Pancreas (tissue), 10 donors: ENCODE measurements at regions not wholly inside any gene's neighbourhood (a gene's known extent, or its start where the extent isn't known, plus 50 kb on each side); places are given as distances from the start of the nearest gene placed in this dataset.
"Not testable (repeated sequence)": the region's sequence is repeated elsewhere in the genome, so short reads cannot be mapped to it uniquely, and the experiment has no call there.

ENCODE experiments used
- ATAC-seq, 4 donors: fragments of 200-7000 bp; cut with Tn5 transposase; one replicate each; pipeline versions ENCODE4 v1.8.0 to v1.9.1; 2020; ENCODE audit warnings: mild to moderate bottlenecking in 4 of 4, moderate library complexity in 4 of 4
- DNase-seq, 6 donors: peaks; one replicate each; pipeline ENCODE4 v3.0.0-alpha.2; 2020
- FAIRE-seq: peaks from 2 replicates; lab custom pipeline; 2012; peaks lifted over from hg19 to GRCh38; lab: Jason Lieb, UNC
- H3K27ac ChIP-seq, 4 donors: fragments of 200-600 bp; sonication (generic); 1 replicate in 3 of 4; 2 replicates in 1 of 4; pipeline versions ENCODE4 v1.5.0 to v1.8.0; 2020
- H3K27me3 ChIP-seq, 4 donors: fragments of 200-600 bp; one replicate each; pipeline ENCODE4 v1.8.0; 2021
- H3K36me3 ChIP-seq, 3 donors: fragments of 200-600 bp; sonication (generic) in 1 of 3; one replicate each; pipeline versions ENCODE4 v1.5.0 to v1.8.0; 2020 to 2021
- H3K4me1 ChIP-seq, 3 donors: fragments of 200-600 bp; one replicate each; pipeline ENCODE4 v1.8.0; 2021
- H3K4me3 ChIP-seq, 4 donors: fragments of 200-600 bp; sonication (generic) in 2 of 4; one replicate each; pipeline versions ENCODE4 v1.5.0 to v1.8.0; 2020 to 2021
- H3K9me3 ChIP-seq, 4 donors: fragments of 200-600 bp; one replicate each; pipeline ENCODE4 v1.8.0; 2021
- WGBS, 2 donors: extraction: QIAGEN DNeasy Blood & Tissue Kit; methylation state at CpG; one replicate each; pipeline ENCODE4 v1.1.7; 2013; 5-methylcytosine and 5-hydroxymethylcytosine counted together
- intact Hi-C, 3 donors: fragments of 100-400 bp; cut with DNase I; formaldehyde crosslinking; loops; one replicate each; pipeline versions ENCODE4 v1.11.1 to v1.14.2; 2022
- TF ChIP-seq, protein P1 (sequence below), 4 donors: fragments of 200-600 bp; sonication (generic) in 3 of 4; IDR thresholded peaks; one replicate each; pipeline versions ENCODE4 v1.5.0 to v1.8.0; 2021; ENCODE audit warnings: antibody characterized with exemption in 4 of 4
- donor health status: healthy with polysubstance abuse.
- donor health status: DM: no; HTN: no; CAD: no; lungs with moderate emphysema.
- donor health status: DM: no; HTN: no; CAD: no.
- donor health status: control.
- donor health status: control.
- donor health status: Bipolar disorder and iron deficiency.
- donor health status: DM: yes; HTN: yes; CAD: no.
- donor health status: DM: no; HTN: no; CAD: no.
- donor health status: DM: no; HTN: no; CAD: no.
- donor health status: DM: yes; HTN: yes; CAD: no.

DNA sequence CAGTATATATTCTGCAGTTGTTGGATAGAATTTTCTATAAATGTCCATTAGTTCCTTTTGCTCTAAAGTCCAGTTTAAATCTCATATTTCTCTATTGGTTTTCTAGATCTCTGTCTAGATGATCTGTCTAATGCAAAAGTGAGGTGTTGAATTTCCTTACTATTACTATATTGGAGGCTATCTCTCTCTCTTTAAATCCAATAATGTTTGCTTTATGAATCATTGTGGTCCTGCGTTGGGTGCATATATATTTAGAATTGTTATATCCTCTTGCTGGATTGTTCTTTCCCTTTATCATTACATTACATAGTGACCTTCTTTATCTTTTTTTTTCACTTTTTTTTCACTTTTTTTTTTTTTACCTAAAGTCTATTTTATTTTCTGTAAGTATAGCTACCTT lies 208.5 kb upstream of the ASCC3 start:
- no peak for ATAC-seq
- FAIRE-seq, result no peak
- intact Hi-C loops, result no loop called here
- Histone ChIP-seq H3K36me3 (no peaks in the 10 kb centered on the region), H3K4me1 (no peaks in the 10 kb centered on the region), H3K27ac (no peak overlapping the region), H3K27me3 (no peaks in the 10 kb centered on the region), H3K9me3 (no peaks in the 10 kb centered on the region), H3K4me3 (no peak overlapping the region)
- no peak for DNase-seq
- TF ChIP-seq, protein P1, sequence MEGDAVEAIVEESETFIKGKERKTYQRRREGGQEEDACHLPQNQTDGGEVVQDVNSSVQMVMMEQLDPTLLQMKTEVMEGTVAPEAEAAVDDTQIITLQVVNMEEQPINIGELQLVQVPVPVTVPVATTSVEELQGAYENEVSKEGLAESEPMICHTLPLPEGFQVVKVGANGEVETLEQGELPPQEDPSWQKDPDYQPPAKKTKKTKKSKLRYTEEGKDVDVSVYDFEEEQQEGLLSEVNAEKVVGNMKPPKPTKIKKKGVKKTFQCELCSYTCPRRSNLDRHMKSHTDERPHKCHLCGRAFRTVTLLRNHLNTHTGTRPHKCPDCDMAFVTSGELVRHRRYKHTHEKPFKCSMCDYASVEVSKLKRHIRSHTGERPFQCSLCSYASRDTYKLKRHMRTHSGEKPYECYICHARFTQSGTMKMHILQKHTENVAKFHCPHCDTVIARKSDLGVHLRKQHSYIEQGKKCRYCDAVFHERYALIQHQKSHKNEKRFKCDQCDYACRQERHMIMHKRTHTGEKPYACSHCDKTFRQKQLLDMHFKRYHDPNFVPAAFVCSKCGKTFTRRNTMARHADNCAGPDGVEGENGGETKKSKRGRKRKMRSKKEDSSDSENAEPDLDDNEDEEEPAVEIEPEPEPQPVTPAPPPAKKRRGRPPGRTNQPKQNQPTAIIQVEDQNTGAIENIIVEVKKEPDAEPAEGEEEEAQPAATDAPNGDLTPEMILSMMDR (IDR thresholded peaks at IDR 0.05), result no peak
- 67 to 82% methylated on average over 1 of the region's 1 CpG for WGBS, 2 donors

DNA sequence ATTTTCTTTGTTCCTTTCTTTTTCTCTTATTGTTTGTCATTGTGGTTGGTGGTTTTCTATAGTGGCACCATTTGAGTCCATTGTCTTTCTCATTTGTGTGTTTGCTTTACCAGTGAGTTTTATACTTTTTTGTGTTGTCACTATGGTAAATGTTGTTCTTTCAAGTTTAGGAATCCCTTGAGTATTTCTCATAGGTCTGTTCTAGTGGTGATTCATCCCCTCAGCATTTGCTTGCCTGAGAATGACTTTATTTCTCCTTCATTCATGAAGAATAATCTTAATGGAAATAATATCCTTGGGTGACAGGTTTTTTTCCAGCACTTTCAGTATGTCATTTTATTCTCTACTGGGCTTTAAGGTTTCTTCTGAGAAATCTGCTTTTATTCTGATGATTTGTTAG lies 209.2 kb upstream of the ASCC3 start:
- no peak for FAIRE-seq
- ATAC-seq, result no peak

DNA sequence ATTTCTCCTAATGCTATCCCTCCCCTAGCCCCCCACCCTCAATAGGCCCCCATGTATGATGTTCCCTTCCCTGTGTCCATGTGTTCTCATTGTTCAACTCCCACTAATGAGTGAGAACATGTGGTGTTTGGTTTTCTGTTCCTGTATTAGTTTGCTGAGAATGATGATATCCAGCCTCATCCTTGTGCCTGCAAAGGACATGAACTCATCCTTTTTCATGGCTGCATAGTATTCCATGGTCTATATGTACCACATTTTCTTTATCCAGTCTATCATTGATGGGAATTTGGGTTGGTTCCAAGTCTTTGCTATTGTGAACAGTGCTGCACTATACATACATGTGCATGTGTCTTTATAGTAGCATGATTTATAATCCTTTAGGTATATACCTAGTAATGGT lies 217.5 kb upstream of the ASCC3 start:
- H3K4me1 ChIP-seq, H3K9me3 ChIP-seq, H3K27ac ChIP-seq, ATAC-seq, intact Hi-C loops, FAIRE-seq, H3K4me3 ChIP-seq, H3K27me3 ChIP-seq, H3K36me3 ChIP-seq, DNase-seq: not testable (repeated sequence)

More for the DNA sequence above, 209.2 kb upstream of the ASCC3 start:
- intact Hi-C loops, result no loop called here
- TF ChIP-seq, protein P1 (IDR thresholded peaks at IDR 0.05), result no peak
- no peaks in the 10 kb centered on the region for H3K36me3 ChIP-seq
- no peaks in the 10 kb centered on the region for H3K4me1 ChIP-seq
- no peaks in the 10 kb centered on the region for H3K27me3 ChIP-seq
- no peak overlapping the region for H3K4me3 ChIP-seq
- no peaks in the 10 kb centered on the region for H3K9me3 ChIP-seq
- DNase-seq, result no peak
- H3K27ac ChIP-seq, result no peak overlapping the region

DNA sequence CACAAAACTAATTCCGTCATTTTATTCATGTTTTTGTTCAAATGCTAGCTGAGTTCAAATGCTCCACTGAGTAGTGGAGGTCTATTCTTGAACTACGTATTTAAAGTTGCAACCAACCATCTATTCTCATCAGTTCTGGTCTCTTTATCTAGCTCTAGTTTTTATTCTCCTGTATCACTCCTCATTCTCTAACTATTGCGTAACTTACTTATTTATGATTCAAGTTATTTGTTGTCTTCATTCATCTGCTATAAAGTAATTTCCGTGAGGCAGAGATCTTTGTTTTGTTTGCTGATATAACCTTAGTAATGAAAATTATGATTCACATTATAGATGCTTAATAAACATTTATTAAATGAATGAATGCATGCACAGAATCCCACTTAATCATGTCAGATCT lies 221.6 kb upstream of the ASCC3 start:
- no peak for DNase-seq
- no peak for FAIRE-seq
- WGBS, 2 donors, result 53 to 66% methylated on average over 4 of the region's 4 CpGs
- no peaks in the 10 kb centered on the region for H3K27me3 ChIP-seq
- H3K4me3 ChIP-seq, result no peak overlapping the region
- TF ChIP-seq, protein P1 (IDR thresholded peaks at IDR 0.05), result no peak
- H3K9me3 ChIP-seq, result no peaks in the 10 kb centered on the region
- H3K36me3 ChIP-seq, result no peaks in the 10 kb centered on the region
- no peaks in the 10 kb centered on the region for H3K4me1 ChIP-seq
- no peak overlapping the region for H3K27ac ChIP-seq
- ATAC-seq, result no peak
- intact Hi-C loops, result no loop called here

DNA sequence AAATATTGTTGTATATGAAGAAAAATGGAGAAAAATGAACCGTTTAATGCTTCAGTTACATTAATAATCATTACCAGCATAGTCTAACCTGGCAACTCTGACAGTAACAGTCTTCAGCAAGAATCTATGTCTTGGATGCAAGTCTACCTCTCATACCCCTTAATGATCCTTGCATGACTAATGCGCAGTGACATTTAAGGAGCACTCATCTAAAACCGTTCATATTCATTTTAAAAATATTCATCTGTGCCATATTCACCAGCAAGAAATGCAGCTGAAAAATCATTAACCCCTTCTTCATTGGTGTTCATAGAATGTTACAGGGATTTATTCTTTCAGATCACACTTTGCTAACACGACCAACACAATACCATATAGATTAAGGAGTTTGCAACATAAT lies 227.2 kb upstream of the ASCC3 start:
- FAIRE-seq (no peak), DNase-seq (no peak), ATAC-seq (no peak)
- H3K27ac ChIP-seq, result no peak overlapping the region
- H3K4me1 ChIP-seq, result no peaks in the 10 kb centered on the region
- H3K27me3 ChIP-seq, result no peaks in the 10 kb centered on the region
- no peaks in the 10 kb centered on the region for H3K36me3 ChIP-seq
- H3K9me3 ChIP-seq, result no peaks in the 10 kb centered on the region
- 58 to 67% methylated on average over 4 of the region's 4 CpGs for WGBS, 2 donors
- intact Hi-C loops, result no loop called here
- TF ChIP-seq, protein P1 (IDR thresholded peaks at IDR 0.05), result no peak
- no peak overlapping the region for H3K4me3 ChIP-seq

DNA sequence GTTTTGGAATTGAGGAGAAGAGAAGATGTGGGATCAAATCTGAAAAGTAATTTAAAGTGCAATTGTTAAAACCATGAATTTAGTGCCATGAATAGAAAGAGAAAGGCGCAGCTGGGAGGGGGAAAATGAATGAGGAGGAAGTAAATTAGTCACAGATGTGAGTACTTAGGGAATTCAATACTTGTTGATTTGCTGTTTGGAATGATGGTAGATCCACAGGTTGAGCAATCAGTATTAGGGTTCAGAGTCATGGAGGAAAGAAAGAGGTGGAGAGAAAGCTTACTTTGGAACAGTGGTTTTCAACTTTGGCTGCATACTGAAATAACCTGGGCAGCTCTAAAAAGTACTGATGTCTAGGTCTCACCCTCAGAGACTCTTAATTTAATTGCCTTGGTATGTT lies 229.7 kb upstream of the ASCC3 start:
- Histone ChIP-seq H3K27me3 (no peaks in the 10 kb centered on the region), H3K27ac (no peak overlapping the region), H3K4me1 (no peaks in the 10 kb centered on the region), H3K9me3 (no peaks in the 10 kb centered on the region), H3K4me3 (no peak overlapping the region), H3K36me3 (no peaks in the 10 kb centered on the region)
- DNase-seq (no peak), FAIRE-seq (no peak), ATAC-seq (no peak)
- WGBS, 2 donors, result 58 to 71% methylated on average over 1 of the region's 1 CpG
- intact Hi-C loops, result no loop called here
- TF ChIP-seq, protein P1 (IDR thresholded peaks at IDR 0.05), result no peak
